GM18526 (cell line): ENCODE measurements at regions not wholly inside any gene's neighbourhood (a gene's known extent, or its start where the extent isn't known, plus 50 kb on each side); places are given as distances from the start of the nearest gene placed in this dataset.

Source experiments
- POLR2A ChIP-seq: IDR thresholded peaks from 3 replicates; pipeline ENCODE4 v1.6.1; 2011; ENCODE audit not compliant: insufficient read length; ENCODE audit errors: extremely low read depth

- no peak for TF ChIP-seq POLR2A
Measured at GRCh38 chr14:58718226-58719205, 80.8 kb downstream of the DACT1 start.

- TF ChIP-seq POLR2A = no peak
Measured at GRCh38 chr14:58721723-58722122, 84.0 kb downstream of the DACT1 start.

- no peak for TF ChIP-seq POLR2A
Measured at GRCh38 chr14:58722441-58722840, 84.7 kb downstream of the DACT1 start.

- no peak for TF ChIP-seq POLR2A
Measured at GRCh38 chr14:58724206-58724605, 86.4 kb downstream of the DACT1 start.

GRCh38 chr14:58724702-58725101, 86.9 kb downstream of the DACT1 start:
- TF ChIP-seq POLR2A = no peak

- TF ChIP-seq POLR2A = no peak
Measured at GRCh38 chr14:58725226-58725625, 87.5 kb downstream of the DACT1 start.

GRCh38 chr14:58725871-58726270, 88.1 kb downstream of the DACT1 start:
- no peak for TF ChIP-seq POLR2A

- no peak for TF ChIP-seq POLR2A
Measured at GRCh38 chr14:58730792-58731464, 93.2 kb downstream of the DACT1 start.

GRCh38 chr14:58731465-58732293, 93.9 kb downstream of the DACT1 start:
- TF ChIP-seq POLR2A = no peak

- no peak for TF ChIP-seq POLR2A
Measured at GRCh38 chr14:58732387-58732786, 94.6 kb downstream of the DACT1 start.

GRCh38 chr14:58733451-58734208, 95.9 kb downstream of the DACT1 start:
- TF ChIP-seq POLR2A = no peak

- no peak for TF ChIP-seq POLR2A
Measured at GRCh38 chr14:58735596-58735995, 97.8 kb downstream of the DACT1 start.

GRCh38 chr14:58736606-58737005, 98.8 kb downstream of the DACT1 start:
- TF ChIP-seq POLR2A = no peak

- no peak for TF ChIP-seq POLR2A
Measured at GRCh38 chr14:58737511-58737910, 99.7 kb downstream of the DACT1 start.
